Non-pigmented ciliary epithelial cell (primary cell): ENCODE measurements at regions not wholly inside any gene's neighbourhood (a gene's known extent, or its start where the extent isn't known, plus 50 kb on each side); places are given as distances from the start of the nearest gene placed in this dataset.
"Not testable (repeated sequence)": the region's sequence is repeated elsewhere in the genome, so short reads cannot be mapped to it uniquely, and the experiment has no call there.

Source experiments
- DNase-seq: peaks from one replicate; pipeline ENCODE4 v3.0.0-alpha.2; 2010; ENCODE audit warnings: low read depth

DNA sequence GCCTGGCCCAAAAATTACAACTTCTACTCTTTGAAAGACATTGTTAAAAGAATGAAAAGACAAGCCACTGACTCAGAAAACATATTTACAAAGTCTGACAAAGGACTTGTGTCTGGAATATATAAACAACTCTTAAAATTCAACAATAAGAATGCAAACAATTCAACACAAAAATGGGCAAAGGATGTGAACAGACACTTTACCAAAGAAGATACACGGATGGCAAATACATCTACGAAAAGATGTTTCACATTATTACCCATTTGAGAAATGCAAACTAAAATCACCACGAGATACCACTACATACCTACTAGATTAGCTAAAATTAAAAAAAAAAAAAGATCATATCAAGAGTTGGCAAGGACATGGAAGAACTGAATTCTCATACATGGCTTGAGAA lies 80.8 kb upstream of the METRNL start:
- no peak for DNase-seq

- no peak for DNase-seq
Measured at GRCh38 chr17:83000738-83001137, 78.7 kb upstream of the METRNL start.

DNA sequence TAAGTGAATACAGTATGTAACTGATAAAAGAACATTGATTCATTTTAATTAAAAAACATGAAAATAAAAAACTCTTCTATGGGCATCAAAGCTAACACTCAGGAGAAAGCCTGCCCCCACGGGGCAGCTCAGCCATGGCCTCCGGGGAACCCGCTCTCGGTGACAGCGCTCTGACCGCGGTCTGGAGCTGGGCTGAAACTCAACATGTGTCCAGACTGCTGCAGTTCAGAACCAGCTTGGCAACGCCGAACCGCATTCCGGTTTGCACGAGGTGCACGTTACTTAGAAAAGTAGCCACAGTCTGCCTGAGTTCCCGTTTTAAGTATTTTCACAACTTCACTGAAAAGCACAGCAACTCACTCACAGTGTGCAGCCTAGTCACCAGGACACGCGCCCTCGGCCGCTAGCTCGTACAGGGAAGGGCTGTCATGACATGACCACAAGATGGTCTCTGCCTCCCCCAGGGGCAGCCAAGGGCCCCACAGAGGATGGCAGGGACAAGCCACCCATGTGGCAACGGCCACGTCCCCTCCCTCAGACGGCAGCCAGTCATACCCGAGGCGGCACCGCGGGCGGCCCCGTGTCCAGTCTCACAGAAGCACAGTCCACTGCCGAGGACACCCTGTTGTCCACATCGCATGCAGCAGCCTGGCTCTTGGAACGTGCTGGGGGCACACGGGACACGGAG lies 77.1 kb upstream of the METRNL start:
- DNase-seq: no peak

- no peak for DNase-seq
Measured at GRCh38 chr17:83004791-83005380, 74.5 kb upstream of the METRNL start.

- DNase-seq: no peak
Measured at GRCh38 chr17:83005639-83006038, 73.8 kb upstream of the METRNL start.

GRCh38 chr17:83006515-83007455 lies 72.6 kb upstream of the METRNL start:
- no peak for DNase-seq

DNA sequence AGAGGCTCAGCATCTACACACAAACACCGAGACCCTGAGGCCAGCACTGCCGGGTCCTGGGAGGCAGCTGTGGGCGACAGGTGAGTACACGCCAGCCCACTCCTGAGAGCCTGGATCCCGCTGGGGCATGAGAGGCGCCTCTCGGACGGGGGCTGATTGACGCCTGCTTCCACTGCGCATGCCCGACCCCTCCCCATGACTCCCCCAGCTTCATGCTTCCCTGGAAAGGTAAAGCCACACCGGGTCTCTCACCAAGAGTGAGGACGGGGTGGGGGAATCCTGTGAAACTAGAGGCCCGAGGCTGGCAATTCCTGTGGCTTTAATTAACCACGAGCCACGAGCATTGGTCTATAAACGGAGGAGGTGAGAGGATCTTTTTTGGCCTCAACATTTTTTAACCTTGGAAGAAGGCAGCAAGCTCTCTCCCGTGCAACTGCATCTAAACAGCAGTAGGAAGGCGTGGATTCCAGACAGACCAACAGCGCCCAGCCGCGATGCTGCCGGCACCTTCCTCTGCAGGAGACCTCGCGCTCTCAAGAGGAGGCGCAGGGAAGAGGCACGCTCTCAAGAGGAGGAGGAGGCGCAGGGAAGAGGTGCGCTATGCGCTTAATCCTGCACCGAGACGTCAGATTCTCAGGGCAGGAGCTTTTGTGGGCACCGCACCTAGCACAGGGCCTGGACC lies 71.8 kb upstream of the METRNL start:
- DNase-seq: no peak

DNA sequence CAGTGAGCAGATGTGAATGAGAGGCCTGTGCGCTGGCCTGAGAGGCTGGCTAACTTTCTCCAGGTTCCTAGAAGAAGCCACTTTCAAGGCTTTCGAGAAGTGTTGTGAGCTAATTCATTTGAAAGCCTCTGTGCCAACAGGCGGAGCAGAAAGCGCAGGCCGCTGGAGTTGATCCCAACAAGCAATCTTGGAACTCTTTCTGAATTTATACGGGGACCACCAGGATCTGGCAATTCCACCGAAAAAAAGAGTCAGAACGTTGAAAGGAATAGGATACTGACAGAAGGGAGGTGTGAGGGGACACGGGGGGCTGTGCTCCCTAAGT lies 71.3 kb upstream of the METRNL start:
- DNase-seq: no peak

DNA sequence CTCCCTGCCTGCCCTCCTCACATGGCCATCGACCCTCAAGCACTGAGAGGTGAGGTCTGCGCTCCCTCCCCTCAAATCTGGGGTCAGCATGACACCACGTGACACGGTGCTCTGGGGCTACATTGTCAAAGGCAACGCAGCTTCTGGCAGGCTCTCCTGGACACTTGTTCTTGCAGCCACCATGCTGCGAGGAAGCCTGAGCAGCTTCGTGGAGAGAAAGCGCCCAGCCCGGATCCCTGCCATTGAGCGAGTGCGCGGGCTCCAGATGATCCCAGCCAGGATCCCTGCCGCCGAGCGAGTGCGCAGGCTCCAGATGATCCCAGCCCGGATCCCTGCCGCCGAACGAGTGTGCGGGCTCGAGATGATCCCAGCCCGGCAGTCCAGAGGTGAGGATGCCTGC lies 70.9 kb upstream of the METRNL start:
- no peak for DNase-seq

GRCh38 chr17:83009414-83010205 lies 69.8 kb upstream of the METRNL start:
- DNase-seq: no peak

GRCh38 chr17:83010206-83011200 lies 68.9 kb upstream of the METRNL start:
- no peak for DNase-seq

DNA sequence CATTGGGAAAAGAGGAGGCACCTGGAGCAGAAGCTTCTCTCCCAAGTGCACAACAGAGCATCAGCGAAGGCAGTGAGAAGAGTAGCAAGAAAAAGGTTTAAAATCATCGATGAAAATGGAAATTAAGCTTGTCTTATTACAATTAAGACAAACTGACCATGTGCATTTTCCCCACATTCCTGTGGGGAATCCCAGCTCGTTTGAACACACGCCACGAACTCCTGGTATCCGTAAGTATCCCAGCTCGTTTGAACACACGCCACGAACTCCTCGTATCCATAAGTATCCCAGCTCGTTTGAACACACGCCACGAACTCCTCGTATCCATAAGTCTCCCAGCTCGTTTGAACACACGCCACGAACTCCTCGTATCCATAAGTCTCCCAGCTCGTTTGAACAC lies 67.7 kb upstream of the METRNL start:
- not testable (repeated sequence) for DNase-seq

- no peak for DNase-seq
Measured at GRCh38 chr17:83012200-83012785, 67.1 kb upstream of the METRNL start.

GRCh38 chr17:83012868-83013778 lies 66.3 kb upstream of the METRNL start:
- DNase-seq: peak; percentile 85

- no peak for DNase-seq
Measured at GRCh38 chr17:83013779-83014117, 65.7 kb upstream of the METRNL start.

- no peak for DNase-seq
Measured at GRCh38 chr17:83014297-83014696, 65.1 kb upstream of the METRNL start.

DNA sequence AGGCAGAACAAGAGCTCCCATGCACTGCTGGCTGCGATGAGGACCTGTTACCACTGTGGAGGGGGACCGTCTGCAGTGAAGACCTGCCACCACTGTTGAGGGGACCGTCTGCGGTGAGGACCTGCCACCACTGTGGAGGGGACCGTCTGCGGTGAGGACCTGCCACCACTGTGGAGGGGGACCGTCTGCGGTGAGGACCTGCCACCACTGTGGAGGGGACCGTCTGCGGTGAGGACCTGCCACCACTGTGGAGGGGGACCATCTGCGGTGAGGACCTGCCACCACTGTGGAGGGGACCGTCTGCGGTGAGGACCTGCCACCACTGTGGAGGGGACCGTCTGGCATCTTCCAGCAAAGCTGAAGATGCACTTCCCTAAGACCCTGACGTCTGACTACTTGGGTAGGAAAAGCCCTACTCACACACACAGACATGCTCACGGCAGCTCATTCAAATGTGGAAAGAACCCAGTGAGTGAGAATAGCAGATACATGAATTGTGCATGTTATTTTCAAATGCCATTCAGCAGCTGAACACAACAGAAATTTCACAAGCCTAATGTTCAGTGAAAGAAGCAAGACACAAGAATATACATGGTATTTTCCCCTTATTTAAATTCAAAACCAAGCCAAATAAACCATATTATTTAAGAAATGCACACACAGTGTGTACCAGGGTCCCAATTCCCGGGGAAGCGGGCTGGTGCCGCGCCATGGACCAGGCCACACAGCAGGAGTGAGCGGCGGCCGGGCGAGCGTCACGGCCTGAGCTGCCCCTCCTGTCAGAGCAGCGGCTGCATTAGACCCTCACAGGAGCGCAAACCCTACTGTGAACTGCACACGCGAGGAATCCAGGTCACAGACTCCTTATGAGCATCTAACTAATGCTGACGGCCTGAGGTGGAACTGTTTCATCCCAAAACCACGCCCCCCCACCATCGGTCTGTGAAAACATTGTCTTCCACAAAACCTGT lies 64.2 kb upstream of the METRNL start:
- DNase-seq: no peak

DNA sequence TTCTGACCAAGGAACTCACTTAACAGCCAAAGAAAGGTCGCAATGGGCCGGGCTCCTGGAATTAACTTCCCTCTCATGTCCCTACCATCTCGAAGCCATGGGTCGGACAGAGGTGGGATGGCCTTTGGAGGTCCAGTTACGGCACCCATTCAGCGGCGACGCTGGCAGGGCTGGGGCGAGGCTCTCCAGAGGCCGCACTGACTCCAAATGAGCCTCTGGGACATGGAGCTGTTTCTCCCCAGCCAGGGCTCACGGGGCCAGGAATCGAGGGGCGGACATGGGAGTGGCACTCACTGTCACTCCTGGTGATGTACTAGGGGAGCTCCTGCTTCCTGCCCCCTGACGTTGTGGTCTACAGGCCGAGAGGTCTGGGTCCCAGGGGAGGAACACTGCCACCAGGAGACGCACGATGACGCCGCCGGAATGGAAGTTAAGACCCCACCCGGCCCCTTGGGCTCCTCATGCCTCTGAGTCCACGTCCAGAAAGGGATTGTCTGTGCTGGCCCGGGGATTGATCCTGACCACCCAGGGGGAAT lies 60.7 kb upstream of the METRNL start:
- no peak for DNase-seq
